ENCODE measurements at regions not wholly inside any gene's neighbourhood (a gene's known extent, or its start where the extent isn't known, plus 50 kb on each side); places are given as distances from the start of the nearest gene placed in this dataset.

DNA sequence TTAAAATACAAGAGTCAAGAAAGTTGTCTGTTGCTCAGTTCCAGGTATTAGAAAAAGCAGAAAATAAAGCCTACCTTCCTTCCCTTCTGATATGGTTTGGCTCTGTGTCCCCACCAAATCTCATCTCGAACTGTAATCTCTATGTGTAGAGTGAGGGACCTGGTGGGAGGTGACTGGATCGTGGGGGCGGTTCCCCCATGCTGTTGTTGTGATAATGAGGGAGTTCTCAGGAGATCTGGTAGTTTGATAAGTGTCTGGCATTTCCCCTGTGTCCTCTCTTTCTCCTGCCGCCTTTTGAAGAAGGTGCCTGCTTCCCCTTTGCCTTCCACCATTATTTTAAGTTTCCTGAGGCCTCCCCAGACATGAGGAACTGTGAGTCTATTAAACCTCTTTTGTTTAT is 288.8 kb upstream of the LMCD1 start:
- Histone ChIP-seq H3K14ac (replicated peaks; ENCODE audit: low read depth, low read length) (no peak overlapping the region), H3K27ac (ENCODE audit: insufficient read depth, low read length) (no peak overlapping the region), H2BK15ac (ENCODE audit: low read depth, low read length) (no peak overlapping the region), H3K4me1 (ENCODE audit: control insufficient read depth, insufficient read depth, low read length) (no peaks in the 10 kb centered on the region), H2BK20ac (ENCODE audit: low read depth, low read length) (no peak overlapping the region), H4K8ac (ENCODE audit: low read depth in 2 of 2, low read length in 2 of 2) (no peak overlapping the region), H3K4ac (ENCODE audit: low read depth, low read length) (no peak overlapping the region), H4K5ac (ENCODE audit: low read depth, low read length) (no peak overlapping the region), H3K36me3 (ENCODE audit: control insufficient read depth, insufficient read depth, low read length) (no peaks in the 10 kb centered on the region), H3K4me2 (ENCODE audit: low read depth, low read length) (no peak overlapping the region), H3K18ac (ENCODE audit: low read depth, low read length) (no peak overlapping the region), H3K9me3 (ENCODE audit: control insufficient read depth, insufficient read depth, low read length) (no peaks in the 10 kb centered on the region), H3K56ac (ENCODE audit: extremely low read depth, insufficient read depth, low read length) (no peak overlapping the region), H3K9ac (ENCODE audit: low read depth, low read length) (no peak overlapping the region), H3K23ac (ENCODE audit: low read depth, low read length) (no peak overlapping the region), H4K91ac (ENCODE audit: insufficient read depth, low read depth, low read length) (no peak overlapping the region), H2AK9ac (replicated peaks; ENCODE audit: low read depth, low read length, poor library complexity) (no peak overlapping the region), H2BK120ac (ENCODE audit: low read depth, low read length) (no peak overlapping the region), H3K27me3 (ENCODE audit: control insufficient read depth, insufficient read depth, low read length) (no peaks in the 10 kb centered on the region), H3K9me1 (ENCODE audit: insufficient read depth, low read length) (no peaks in the 10 kb centered on the region), H2AFZ (replicated peaks; ENCODE audit: low read length, poor library complexity) (no peak overlapping the region), H4K20me1 (ENCODE audit: insufficient read depth, low read length) (no peaks in the 10 kb centered on the region), H3K79me1 (ENCODE audit: low read depth in 1 of 2, low read length in 2 of 2) (no peaks in the 10 kb centered on the region), H3K4me3 (ENCODE audit: insufficient read depth, low read depth, low read length) (no peak overlapping the region), H2AK5ac (ENCODE audit: low read depth, low read length) (no peak overlapping the region), H2BK5ac (ENCODE audit: low read depth, low read length, poor library complexity, severe bottlenecking) (no peak overlapping the region)
- no peak for DNase-seq
- intact Hi-C loops (cut with micrococcal nuclease): no loop called here
- in situ Hi-C loops (cut with MboI; ENCODE audit: low sequenced_read_pairs): no loop called here
- TF ChIP-seq POLR2A (IDR thresholded peaks at IDR 0.05; ENCODE audit: low read depth, low read length) (no peak), BHLHE40 (IDR thresholded peaks at IDR 0.05; ENCODE audit: low read depth, low read length) (no peak), MXI1 (IDR thresholded peaks at IDR 0.05; ENCODE audit: borderline replicate concordance, low read depth, low read length) (no peak), CHD1 (IDR thresholded peaks at IDR 0.05; ENCODE audit: low read depth, low read length) (no peak), FOS (IDR thresholded peaks at IDR 0.05; ENCODE audit: low read depth, low read length) (no peak), RFX5 (IDR thresholded peaks at IDR 0.05; ENCODE audit: low read depth, low read length) (no peak), RCOR1 (IDR thresholded peaks at IDR 0.05; ENCODE audit: insufficient replicate concordance, low read length) (no peak), SMC3 (IDR thresholded peaks at IDR 0.05; ENCODE audit: low read depth, low read length) (no peak), MAFK (IDR thresholded peaks at IDR 0.05; ENCODE audit: low read depth, low read length) (no peak), CEBPB (IDR thresholded peaks at IDR 0.05; ENCODE audit: low read depth, low read length) (no peak), RAD21 (IDR thresholded peaks at IDR 0.05; ENCODE audit: low read length) (no peak), MAZ (IDR thresholded peaks at IDR 0.05; ENCODE audit: borderline replicate concordance, low read depth, low read length) (no peak)
- TF ChIP-seq, protein P1, sequence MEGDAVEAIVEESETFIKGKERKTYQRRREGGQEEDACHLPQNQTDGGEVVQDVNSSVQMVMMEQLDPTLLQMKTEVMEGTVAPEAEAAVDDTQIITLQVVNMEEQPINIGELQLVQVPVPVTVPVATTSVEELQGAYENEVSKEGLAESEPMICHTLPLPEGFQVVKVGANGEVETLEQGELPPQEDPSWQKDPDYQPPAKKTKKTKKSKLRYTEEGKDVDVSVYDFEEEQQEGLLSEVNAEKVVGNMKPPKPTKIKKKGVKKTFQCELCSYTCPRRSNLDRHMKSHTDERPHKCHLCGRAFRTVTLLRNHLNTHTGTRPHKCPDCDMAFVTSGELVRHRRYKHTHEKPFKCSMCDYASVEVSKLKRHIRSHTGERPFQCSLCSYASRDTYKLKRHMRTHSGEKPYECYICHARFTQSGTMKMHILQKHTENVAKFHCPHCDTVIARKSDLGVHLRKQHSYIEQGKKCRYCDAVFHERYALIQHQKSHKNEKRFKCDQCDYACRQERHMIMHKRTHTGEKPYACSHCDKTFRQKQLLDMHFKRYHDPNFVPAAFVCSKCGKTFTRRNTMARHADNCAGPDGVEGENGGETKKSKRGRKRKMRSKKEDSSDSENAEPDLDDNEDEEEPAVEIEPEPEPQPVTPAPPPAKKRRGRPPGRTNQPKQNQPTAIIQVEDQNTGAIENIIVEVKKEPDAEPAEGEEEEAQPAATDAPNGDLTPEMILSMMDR (conservative IDR thresholded peaks at IDR 0.05; ENCODE audit: low read depth, low read length): no peak
- TF ChIP-seq, protein P2, sequence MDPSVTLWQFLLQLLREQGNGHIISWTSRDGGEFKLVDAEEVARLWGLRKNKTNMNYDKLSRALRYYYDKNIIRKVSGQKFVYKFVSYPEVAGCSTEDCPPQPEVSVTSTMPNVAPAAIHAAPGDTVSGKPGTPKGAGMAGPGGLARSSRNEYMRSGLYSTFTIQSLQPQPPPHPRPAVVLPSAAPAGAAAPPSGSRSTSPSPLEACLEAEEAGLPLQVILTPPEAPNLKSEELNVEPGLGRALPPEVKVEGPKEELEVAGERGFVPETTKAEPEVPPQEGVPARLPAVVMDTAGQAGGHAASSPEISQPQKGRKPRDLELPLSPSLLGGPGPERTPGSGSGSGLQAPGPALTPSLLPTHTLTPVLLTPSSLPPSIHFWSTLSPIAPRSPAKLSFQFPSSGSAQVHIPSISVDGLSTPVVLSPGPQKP (IDR thresholded peaks at IDR 0.05; ENCODE audit: borderline replicate concordance, low read depth, low read length): no peak
- ChIA-PET CTCF (no interaction called here), POLR2A (ENCODE audit: unreplicated experiment) (no interaction called here)
- ATAC-seq (ENCODE audit: low read depth): no peak
- no CpG with 5 or more reads among the region's 4 CpGs for WGBS, 2 experiments (ENCODE audit: extremely low coverage in 2 of 2, insufficient read length in 1 of 2)
- no TSS peak for BruUV-seq (replicated peaks)
- dilution Hi-C loops (cut with HindIII; ENCODE audit: low sequenced_read_pairs, unreplicated experiment): no loop called here

All from IMR-90 (cell line).